22Rv1 (cell line): ENCODE measurements at regions not wholly inside any gene's neighbourhood (a gene's known extent, or its start where the extent isn't known, plus 50 kb on each side); places are given as distances from the start of the nearest gene placed in this dataset.

Experiments used
- H3K27ac ChIP-seq: fragments of 450-650 bp; 2 replicates; pipeline ENCODE4 v1.5.1; 2017
- ZFX ChIP-seq: fragments of 450-650 bp; IDR thresholded peaks from 2 replicates; pipeline ENCODE4 v1.6.1; 2017; ENCODE audit warnings: antibody characterized with exemption, borderline replicate concordance
- TF ChIP-seq, protein P1 (sequence below): fragments of 450-650 bp; IDR thresholded peaks from 2 replicates; pipeline ENCODE4 v1.5.1; 2017; ENCODE audit warnings: mild to moderate bottlenecking

DNA sequence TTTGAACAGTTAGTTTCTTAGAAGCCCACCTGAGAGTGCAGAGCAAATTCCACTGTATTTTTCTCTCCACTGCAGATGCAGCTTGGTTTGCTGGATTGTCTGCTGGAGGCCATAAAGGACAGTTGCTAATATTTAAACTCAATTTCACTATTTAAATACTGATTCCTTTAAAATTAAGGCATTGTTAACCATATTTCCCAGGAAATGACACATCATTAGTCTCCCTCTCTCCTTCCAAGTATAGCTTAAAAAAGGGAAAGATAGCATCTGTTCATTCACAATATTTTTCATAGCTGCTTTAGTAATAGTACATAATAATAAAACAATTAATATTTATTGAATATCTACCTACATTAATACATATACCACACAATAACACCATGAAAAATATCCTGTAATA lies 252.9 kb downstream of the HGF start:
- TF ChIP-seq, protein P1, sequence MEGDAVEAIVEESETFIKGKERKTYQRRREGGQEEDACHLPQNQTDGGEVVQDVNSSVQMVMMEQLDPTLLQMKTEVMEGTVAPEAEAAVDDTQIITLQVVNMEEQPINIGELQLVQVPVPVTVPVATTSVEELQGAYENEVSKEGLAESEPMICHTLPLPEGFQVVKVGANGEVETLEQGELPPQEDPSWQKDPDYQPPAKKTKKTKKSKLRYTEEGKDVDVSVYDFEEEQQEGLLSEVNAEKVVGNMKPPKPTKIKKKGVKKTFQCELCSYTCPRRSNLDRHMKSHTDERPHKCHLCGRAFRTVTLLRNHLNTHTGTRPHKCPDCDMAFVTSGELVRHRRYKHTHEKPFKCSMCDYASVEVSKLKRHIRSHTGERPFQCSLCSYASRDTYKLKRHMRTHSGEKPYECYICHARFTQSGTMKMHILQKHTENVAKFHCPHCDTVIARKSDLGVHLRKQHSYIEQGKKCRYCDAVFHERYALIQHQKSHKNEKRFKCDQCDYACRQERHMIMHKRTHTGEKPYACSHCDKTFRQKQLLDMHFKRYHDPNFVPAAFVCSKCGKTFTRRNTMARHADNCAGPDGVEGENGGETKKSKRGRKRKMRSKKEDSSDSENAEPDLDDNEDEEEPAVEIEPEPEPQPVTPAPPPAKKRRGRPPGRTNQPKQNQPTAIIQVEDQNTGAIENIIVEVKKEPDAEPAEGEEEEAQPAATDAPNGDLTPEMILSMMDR: no peak
- no peak for TF ChIP-seq ZFX
- no peak overlapping the region for H3K27ac ChIP-seq

- no peak overlapping the region for H3K27ac ChIP-seq
- TF ChIP-seq, protein P1: no peak
- TF ChIP-seq ZFX: no peak
These were observed 254.8 kb downstream of the HGF start for GRCh38 chr7:81515009-81515408.

GRCh38 chr7:81514546-81514945 lies 255.3 kb downstream of the HGF start:
- no peak for TF ChIP-seq ZFX
- TF ChIP-seq, protein P1: no peak
- H3K27ac ChIP-seq: no peak overlapping the region

GRCh38 chr7:81510122-81510521 lies 259.7 kb downstream of the HGF start:
- no peak for TF ChIP-seq ZFX
- TF ChIP-seq, protein P1: no peak
- H3K27ac ChIP-seq: no peak overlapping the region

GRCh38 chr7:81507221-81507620 lies 262.6 kb downstream of the HGF start:
- H3K27ac ChIP-seq: peak overlapping the region; percentile 11; the same call in 1 of the 2 replicates
- TF ChIP-seq, protein P1: no peak
- no peak for TF ChIP-seq ZFX

- peak overlapping the region; percentile 11; the same call in 1 of the 2 replicates for H3K27ac ChIP-seq
- no peak for TF ChIP-seq ZFX
- TF ChIP-seq, protein P1: no peak
These were observed 263.2 kb downstream of the HGF start for GRCh38 chr7:81506609-81507008.

DNA sequence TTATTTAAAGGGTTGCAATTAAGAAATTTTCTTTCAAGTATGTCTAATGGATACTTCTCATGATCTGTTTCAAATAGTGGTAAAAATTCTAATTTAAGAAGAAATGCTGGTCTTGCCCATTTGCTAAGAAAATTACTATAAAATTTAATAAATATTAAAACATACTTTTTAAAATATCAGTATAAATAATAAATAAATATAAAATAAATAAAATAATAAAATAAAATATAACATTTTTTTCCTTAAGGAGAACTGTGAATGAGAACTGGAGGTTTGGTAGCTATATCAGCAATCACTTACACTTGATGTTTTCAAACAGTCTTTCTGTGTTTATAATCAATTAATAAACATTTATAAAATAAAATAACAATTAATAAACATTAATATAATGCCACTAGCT lies 266.1 kb downstream of the HGF start:
- TF ChIP-seq, protein P1: no peak
- TF ChIP-seq ZFX: no peak
- H3K27ac ChIP-seq: peak overlapping the region; percentile 92; the same call in 1 of the 2 replicates
